GM19467 (cell line): ENCODE measurements at regions not wholly inside any gene's neighbourhood (a gene's known extent, or its start where the extent isn't known, plus 50 kb on each side); places are given as distances from the start of the nearest gene placed in this dataset.
A peak's percentile ranks its signal among the peaks of the same experiment; 100 is the strongest.
"Not testable (repeated sequence)": the region's sequence is repeated elsewhere in the genome, so short reads cannot be mapped to it uniquely, and the experiment has no call there.

Source experiments
- ATAC-seq: cut with Tn5 transposase; IDR thresholded peaks from one replicate; pipeline ENCODE4 v1.9.1; 2021; ENCODE audit warnings: mild to moderate bottlenecking, moderate library complexity; ENCODE audit not compliant: unreplicated experiment

- no peak for ATAC-seq
Measured at GRCh38 chr1:232579958-232580941, 49.7 kb downstream of the SIPA1L2 start.

DNA sequence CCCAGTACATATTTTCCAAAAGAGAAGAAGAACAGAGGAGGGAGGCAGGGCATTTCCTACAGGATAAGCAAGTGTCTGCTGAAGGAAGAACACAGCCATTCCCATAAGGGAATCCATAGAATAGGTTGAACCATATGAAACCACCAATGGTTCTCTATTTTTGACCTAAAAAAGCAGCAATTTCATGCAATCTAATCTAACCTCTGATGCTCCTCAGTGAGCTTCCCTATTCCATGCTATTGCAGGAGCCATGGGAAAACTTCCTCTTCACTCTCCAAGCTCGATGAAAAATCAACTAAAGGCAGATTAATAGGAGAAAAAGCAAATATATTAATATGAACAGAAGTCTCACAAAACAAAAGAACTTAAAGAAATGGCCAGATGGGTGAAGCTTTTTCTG lies 50.5 kb downstream of the SIPA1L2 start:
- no peak for ATAC-seq

- peak; percentile 68 for ATAC-seq
Measured at GRCh38 chr1:232578651-232579195, 51.2 kb downstream of the SIPA1L2 start.

DNA sequence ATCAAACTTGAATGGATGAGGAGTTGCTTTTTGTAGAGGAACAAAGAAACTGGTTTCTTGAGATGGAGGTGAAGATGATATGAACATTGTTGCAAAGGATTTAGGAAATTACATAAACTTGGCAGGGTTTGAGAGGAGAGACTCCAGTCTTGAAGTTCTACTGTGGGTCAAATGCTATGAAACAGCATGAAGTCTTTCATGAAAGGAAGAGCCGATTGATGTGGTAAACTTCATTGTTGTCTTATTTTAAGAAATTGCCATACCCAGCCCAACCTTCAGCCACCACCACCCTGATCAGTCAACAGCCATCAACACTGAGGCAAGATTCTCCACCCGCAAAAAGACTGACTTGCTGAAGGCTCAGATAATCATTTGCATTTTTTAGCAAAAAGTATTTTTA lies 52.2 kb downstream of the SIPA1L2 start:
- no peak for ATAC-seq

- ATAC-seq: no peak
Measured at GRCh38 chr1:232576537-232576936, 53.4 kb downstream of the SIPA1L2 start.

DNA sequence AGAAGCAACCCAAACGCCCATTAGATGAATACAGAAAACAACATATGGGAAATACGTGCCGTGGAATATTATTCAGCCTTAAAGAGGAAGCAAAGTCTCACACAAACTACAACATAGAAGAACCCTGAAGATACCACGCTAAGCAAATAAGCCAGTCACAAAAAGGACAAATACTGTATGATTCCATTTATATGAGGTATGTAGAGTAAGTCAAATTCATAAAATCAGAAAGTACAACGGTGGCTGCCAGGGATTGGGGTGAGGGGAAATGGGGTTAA lies 54.2 kb downstream of the SIPA1L2 start:
- no peak for ATAC-seq

GRCh38 chr1:232574889-232575762 lies 54.8 kb downstream of the SIPA1L2 start:
- no peak for ATAC-seq

- ATAC-seq: no peak
Measured at GRCh38 chr1:232574077-232574476, 55.9 kb downstream of the SIPA1L2 start.

DNA sequence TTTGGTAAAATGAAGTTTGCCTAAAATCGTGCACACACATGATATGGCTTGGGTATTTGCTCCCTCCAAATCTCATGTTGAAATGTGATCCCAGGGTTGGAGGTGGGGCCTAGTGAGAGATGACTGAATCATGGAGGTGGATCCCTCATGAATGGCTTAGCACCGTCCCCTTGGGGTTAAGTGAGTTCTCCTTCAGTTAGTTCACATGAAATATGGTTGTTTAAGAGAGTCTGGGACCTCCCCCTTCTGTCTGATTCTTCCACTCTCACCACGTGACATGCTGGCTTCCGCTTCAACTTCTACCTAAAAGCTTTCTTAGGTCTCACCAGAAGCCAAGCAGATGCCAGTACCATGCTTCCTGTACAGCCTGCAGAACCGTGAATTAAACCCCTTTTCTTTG lies 58.4 kb downstream of the SIPA1L2 start:
- no peak for ATAC-seq

DNA sequence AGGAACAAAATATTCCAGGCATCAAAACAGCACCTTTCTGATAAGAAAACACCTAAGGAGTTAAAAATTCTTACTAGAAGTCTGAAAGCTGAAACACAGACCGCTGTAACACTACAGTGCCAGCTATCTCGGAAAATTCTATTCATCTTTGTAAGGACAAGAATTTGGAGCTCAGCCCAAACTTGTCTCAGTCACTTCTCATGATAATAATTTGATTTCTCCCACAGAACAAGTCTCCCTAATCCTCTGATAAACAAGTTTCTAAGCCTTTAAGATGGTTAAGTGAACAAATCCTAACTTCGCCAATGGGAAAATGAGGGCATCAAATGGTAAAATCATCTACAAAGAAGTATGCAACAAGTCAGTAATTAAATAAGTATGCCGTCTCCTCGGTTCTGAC lies 59.9 kb downstream of the SIPA1L2 start:
- no peak for ATAC-seq

- not testable (repeated sequence) for ATAC-seq
Measured at GRCh38 chr1:232569554-232569921, 60.4 kb downstream of the SIPA1L2 start.

DNA sequence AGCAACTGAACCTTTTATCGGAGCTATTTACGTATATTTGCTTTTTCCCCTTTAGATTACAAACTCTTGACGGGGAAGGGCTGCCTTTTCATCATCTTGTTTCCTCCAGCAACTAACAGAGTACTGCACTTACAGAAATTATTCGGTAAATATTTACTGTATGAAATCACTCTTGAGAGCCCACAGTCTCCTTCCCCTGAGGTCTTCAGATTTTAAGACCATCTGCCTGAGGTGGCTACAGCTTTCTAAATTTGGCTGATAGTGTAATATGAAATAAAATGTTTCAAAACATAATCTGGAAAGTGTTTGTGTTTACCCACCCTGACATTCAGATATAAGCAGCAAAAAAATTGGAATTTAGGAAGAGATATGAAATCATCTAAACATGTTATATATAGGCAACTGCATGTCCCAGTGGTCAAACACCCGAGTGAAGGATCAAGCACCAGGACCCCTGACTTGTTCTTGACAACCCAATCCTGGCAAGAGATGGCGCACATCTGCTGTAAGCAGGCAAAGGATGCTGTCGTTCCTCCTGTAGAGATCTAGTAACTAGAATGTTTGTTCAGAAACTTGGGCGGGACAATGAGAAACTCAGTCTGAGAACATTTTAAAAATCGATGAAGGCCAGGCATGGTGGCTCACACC lies 60.9 kb downstream of the SIPA1L2 start:
- no peak for ATAC-seq

- no peak for ATAC-seq
Measured at GRCh38 chr1:232568331-232568852, 61.5 kb downstream of the SIPA1L2 start.

- ATAC-seq: no peak
Measured at GRCh38 chr1:232566093-232566492, 63.8 kb downstream of the SIPA1L2 start.

DNA sequence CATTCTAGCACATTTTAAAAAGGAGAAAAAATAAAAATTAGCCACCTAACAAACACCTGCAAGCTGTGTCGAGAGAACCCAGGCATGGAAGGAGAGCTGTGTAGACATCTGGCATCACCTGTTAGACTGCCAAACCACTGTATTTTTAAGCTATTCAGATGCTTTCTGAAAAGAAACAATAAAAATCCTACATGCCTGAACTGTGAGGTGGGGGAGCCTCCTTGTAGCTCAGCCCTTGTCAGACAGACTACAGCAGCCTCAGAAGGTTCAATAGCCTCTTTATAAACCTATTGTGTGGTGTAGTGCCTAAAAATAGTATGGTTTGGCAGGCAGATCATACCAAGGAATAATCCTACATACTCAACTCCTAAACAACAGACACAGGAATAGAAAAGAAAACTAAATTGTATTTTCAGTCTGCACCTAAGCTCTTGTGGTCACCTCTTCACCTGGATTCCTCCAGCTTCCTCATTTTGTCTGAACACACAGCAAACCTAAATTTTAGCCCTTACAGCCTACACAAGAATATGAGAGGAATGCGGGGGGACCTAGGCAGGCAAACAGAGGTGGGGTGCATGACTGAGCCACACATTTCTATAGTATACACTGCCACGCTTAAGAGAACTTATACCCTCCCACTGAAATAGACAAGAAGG lies 67.0 kb downstream of the SIPA1L2 start:
- no peak for ATAC-seq

GRCh38 chr1:232561381-232561780 lies 68.6 kb downstream of the SIPA1L2 start:
- no peak for ATAC-seq

- no peak for ATAC-seq
Measured at GRCh38 chr1:232560940-232561339, 69.0 kb downstream of the SIPA1L2 start.

DNA sequence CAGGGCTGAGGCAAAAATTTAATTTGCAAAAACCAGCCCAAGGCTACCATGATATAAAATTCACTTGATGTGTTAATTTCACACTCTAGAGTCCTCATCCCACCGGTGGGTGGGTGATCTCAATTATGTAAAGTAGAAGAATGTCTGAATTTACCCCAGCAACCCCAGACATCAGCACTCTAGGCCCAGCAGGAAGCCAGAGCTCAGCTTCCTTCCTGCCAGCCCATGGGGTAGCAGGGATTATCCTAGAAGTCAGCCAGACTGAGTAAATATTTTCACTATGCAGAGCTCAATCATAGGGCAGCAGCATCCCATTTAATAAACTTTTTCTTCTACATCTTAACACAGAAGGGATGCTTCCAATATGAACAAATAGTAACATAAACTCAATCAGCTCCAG lies 71.0 kb downstream of the SIPA1L2 start:
- no peak for ATAC-seq

DNA sequence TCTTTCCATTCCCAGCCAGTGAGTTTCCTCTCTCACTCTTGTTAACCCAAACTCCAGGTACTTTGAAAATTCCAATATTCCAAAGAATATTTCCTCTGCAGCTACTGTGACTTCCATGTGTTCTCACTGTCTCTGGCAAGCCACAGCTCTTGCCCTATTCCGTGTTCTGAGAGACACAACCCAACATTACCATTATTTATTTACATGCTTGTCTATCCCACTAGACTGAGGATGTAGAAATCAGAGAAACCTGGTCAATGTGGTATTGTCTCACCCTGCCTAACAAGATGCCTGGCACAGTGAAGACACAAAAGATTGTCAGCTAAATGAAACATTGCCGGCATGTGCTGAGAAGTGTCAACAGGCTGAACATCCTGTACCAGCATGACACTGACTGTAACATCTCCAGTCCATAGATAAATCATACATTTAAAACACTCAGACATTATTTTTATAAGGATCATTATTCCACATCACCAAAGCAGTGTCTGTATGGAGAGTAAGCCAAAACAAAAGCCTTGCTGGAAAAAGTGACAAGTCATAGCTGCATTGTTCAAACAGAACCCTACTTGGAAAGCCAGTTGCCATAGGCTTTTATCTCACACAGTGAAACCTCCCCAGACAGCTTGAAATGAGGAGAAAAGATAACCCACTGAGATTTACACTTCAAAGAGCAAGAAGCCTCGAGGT lies 72.3 kb downstream of the SIPA1L2 start:
- no peak for ATAC-seq

GRCh38 chr1:232557096-232557495 lies 72.8 kb downstream of the SIPA1L2 start:
- no peak for ATAC-seq
